ENCODE measurements at regions not wholly inside any gene's neighbourhood (a gene's known extent, or its start where the extent isn't known, plus 50 kb on each side); places are given as distances from the start of the nearest gene placed in this dataset.

DNA sequence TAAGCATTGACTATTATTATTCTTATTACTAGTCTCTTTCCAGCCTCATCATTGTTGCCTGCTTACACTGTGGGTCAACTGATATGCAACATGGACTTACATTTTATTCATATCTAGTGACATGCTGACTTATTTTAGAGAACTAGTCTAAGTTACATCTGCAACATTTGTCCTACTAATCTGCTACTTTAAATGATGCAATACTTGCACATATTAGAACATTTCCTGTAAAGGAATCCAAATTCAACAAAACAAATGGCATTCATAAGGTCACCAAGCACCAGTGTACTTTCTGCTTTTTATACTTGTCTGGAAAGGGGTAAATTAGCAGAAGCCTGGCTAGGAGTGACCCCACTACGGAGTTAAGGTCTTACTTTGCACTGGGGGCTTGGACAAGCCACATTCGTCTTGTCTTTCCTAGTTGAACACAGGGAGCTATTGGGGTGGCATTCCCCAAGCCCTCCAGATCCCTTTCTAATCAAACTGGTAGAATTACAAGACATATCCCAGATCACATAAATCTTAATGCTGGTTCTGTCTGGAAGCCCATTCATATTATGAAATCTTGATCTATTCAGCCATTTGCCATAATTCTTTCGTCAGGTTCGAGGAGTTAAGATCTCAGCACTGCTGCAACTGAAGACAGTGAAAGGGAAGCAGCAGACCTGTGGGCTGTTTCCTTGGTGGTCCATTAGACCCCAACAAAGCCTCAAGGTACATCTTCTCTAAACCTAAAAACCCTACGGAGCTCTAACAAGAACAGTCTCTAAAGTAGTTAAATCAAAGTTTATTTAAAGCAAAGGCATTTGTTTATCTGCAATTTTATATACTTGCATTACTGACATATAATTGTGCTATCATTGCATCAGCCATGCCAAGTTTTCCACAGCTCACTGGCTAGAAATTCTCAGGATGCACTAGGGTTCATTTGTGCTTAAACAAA is 49.9 kb upstream of the RTN4 start:
- ATAC-seq (peak; percentile 61 to 86 (median 83)), DNase-seq (no peak)
- Histone ChIP-seq H3K4me3 (peak overlapping the region; percentile 26), H3K27ac (peak overlapping the region; percentile 80), H3K9me3 (no peaks in the 10 kb centered on the region), H3K36me3 (ENCODE audit: insufficient read depth in 1 of 2, low read depth in 1 of 2) (no peaks in the 10 kb centered on the region), H3K4me1 (peaks cover 39% of the 10 kb centered on the region), H3K27me3 (ENCODE audit: insufficient read depth in 3 of 3, low read length in 2 of 3) (no peaks in the 10 kb centered on the region)
- TF ChIP-seq, protein P1, sequence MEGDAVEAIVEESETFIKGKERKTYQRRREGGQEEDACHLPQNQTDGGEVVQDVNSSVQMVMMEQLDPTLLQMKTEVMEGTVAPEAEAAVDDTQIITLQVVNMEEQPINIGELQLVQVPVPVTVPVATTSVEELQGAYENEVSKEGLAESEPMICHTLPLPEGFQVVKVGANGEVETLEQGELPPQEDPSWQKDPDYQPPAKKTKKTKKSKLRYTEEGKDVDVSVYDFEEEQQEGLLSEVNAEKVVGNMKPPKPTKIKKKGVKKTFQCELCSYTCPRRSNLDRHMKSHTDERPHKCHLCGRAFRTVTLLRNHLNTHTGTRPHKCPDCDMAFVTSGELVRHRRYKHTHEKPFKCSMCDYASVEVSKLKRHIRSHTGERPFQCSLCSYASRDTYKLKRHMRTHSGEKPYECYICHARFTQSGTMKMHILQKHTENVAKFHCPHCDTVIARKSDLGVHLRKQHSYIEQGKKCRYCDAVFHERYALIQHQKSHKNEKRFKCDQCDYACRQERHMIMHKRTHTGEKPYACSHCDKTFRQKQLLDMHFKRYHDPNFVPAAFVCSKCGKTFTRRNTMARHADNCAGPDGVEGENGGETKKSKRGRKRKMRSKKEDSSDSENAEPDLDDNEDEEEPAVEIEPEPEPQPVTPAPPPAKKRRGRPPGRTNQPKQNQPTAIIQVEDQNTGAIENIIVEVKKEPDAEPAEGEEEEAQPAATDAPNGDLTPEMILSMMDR (IDR thresholded peaks at IDR 0.05) = no peak
- intact Hi-C loops (cut with DNase I) = loop anchor here (5.0 kb wide), 1 partner anchor 48 kb away; the partner anchor contains the start of gene RTN4 (in 2 of the 2)
- WGBS, 3 donors = 14 to 36% (median 18%) methylated on average over 5 of the region's 5 CpGs
